Keratinocyte (primary cell): ENCODE measurements at regions not wholly inside any gene's neighbourhood (a gene's known extent, or its start where the extent isn't known, plus 50 kb on each side); places are given as distances from the start of the nearest gene placed in this dataset.

Experiments used
- CTCF ChIP-seq, 3 experiments: IDR thresholded peaks in 1 of 3; conservative IDR thresholded peaks in 1 of 3; optimal IDR thresholded peaks in 1 of 3; 2 replicates in 2 of 3; 3 replicates in 1 of 3; pipeline versions ENCODE3 to v1.5.1; 2011; ENCODE audit warnings: low read length in 3 of 3, mild to moderate bottlenecking in 3 of 3, moderate library complexity in 2 of 3, control low read depth in 1 of 3, inconsistent platforms in 1 of 3; ENCODE audit not compliant: insufficient read depth in 2 of 3; ENCODE audit errors: extremely low read depth in 1 of 3
- EZH2 ChIP-seq: IDR thresholded peaks from one replicate; pipeline ENCODE4 v1.6.1; 2012; ENCODE audit warnings: inconsistent platforms, mild to moderate bottlenecking, low read length, moderate library complexity

- TF ChIP-seq CTCF (optimal IDR thresholded peaks at IDR 0.05 in 1 of 3, IDR thresholded peaks at IDR 0.05 in 1 of 3, conservative IDR thresholded peaks at IDR 0.05 in 1 of 3; ENCODE audit: extremely low read depth in 1 of 3, insufficient read depth in 2 of 3, low read length in 3 of 3) (no peak), EZH2 (no peak)
Observed at GRCh38 chr14:66322564-66322963, 163.6 kb upstream of the CCDC196 start.
